SH-SY5Y (cell line): ENCODE measurements at regions not wholly inside any gene's neighbourhood (a gene's known extent, or its start where the extent isn't known, plus 50 kb on each side); places are given as distances from the start of the nearest gene placed in this dataset.

Experiments
- GATA2 ChIP-seq: IDR thresholded peaks from 2 replicates; pipeline ENCODE4 v1.6.1; 2011; ENCODE audit warnings: mild to moderate bottlenecking, low read depth, low read length
- GATA3 ChIP-seq: IDR thresholded peaks from 2 replicates; pipeline ENCODE4 v1.6.1; 2011; ENCODE audit warnings: low read depth, mild to moderate bottlenecking, low read length, moderate library complexity

DNA sequence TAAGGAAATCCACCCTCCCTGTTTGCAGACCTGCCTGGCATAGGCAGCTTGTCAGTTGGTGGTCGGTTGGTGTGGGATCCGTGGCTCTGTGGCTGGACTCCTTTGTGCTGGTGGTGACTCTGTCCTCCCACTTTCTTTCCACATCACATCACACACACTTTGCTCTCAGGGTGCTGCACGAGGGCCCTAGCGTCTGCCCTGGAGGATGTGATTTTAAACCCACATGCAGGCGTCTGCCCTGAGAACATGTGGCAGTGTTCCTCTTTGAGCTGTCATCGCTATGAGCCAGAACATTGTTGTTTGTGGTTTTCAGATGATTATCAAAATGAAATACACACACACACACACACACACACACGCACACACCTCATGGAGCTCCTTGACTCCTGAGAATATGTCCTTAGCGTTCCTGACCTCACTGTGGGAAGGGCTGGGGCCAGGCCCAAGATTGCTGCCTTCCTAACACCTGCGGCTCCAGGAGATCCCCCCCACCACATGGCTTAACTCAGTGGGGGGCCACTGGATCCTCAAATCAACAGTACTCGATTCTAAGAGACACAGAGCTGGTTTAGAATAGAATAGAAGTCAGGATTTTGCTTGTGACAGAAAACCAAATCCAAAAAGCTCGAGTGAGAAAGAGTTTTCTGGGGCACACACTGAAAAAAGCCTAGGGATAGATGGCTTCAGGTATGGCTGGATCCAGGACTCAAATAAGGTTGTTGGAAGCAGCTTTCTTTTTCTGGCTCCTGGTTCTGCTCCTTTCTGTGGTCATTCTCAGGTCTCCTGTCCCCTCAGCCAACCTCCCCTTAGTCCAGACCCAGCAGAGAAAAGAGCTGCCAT lies 54.8 kb downstream of the RTP5 start:
- TF ChIP-seq GATA3 (no peak), GATA2 (no peak)

DNA sequence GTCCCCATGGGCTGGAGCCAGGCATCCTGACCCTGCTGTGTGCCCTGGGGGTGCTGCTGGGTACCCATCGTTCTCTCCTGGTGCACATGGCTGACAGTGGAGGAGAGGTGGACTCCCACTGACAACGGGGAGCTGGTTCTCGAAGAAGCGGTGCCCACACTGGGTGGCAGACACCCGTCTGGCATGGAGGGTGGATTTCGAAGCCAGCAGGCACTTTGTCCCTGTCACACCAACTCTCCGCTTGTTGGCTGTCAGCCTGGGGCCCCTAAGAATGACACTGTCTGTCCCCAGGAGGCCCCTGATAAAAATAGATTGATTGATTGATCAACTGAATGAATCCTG lies 55.4 kb downstream of the RTP5 start:
- TF ChIP-seq GATA3 (no peak), GATA2 (no peak)

DNA sequence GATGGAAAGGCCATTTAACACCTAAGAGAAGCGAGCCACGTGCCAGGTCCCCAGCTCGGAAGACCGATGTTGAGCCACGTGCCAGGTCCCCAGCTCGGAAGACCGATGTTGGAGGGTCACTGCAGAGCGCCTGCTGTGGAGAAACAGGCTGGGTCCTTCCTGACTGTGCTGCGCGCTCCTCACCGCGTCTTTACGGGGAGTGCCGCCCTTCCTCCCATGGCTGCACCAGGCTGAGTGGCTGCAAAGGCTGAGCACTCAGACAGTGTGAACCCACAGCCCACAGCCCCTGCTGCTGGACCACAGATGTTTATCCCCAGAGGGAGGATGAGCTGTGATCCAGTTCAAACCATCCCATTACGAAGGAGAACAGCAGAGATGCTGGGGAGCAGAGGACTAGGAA lies 55.7 kb downstream of the RTP5 start:
- TF ChIP-seq GATA3, result no peak

DNA sequence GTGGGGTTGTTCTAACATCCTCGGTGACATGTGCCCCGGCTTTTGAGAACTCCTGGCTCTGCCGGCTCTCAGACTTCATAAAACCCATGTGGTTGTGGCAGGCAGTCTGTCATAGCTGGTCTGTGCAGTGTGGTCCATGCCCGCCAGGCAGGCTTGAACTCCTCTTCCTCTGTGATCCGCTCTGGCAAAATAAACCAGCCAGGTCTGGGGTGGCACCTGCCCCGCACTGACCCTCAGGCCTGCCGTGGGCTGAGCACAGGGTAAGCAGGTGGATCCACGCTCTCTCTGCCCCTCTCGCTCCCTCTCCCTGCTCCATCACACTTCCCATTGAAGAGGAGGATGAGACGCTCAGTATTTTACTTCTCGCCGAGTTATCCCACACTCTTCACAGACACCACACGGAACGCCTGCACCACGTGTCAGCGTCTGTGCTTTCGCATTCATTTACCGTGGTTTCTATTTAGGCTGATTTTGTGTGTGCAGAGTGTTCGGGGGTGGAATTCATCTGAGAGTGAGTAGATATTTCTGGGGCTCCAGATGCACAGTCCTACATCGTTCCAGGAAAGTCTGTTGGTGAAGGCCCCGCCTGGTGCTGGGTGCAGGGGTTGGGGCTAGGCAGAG lies 56.4 kb downstream of the RTP5 start:
- TF ChIP-seq GATA3 (no peak), GATA2 (no peak)

DNA sequence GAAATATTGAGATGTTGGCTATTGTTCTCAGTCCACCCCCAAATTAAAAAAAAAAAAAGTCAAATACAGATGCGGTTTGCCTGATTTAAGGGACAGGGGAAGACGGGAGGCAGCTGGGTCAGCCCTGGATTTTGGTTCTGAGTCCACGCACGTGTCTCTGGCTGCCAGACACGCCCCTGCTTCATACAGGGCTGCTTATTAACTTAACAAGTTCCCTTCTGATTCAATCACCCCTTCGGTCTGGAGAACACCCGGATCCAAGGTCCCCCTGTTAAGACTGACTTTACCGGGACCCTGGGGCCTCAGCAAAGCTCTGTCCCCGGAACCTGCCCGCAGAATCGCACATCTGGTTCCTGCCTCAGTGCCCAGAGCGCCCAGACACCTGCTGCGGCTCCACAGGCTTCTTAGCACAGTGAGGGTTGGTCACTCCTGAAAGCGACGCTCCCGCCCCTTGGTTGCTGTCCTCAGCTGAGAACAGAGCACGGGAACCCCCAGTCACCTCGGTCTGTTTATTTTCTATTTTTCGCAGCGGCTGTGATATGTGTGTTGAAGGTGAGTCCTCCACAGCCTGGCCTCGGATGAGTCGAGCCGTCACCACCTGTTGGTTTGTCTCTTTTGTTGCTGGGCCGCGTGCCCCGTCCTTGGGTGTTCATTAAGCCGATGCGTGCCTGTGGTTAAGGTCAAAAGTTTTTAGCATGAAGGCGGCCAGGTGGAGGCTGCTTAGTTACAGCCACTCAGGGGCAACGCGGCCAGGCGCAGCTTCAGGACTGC lies 57.2 kb downstream of the RTP5 start:
- no peak for TF ChIP-seq GATA3
- TF ChIP-seq GATA2, result no peak

DNA sequence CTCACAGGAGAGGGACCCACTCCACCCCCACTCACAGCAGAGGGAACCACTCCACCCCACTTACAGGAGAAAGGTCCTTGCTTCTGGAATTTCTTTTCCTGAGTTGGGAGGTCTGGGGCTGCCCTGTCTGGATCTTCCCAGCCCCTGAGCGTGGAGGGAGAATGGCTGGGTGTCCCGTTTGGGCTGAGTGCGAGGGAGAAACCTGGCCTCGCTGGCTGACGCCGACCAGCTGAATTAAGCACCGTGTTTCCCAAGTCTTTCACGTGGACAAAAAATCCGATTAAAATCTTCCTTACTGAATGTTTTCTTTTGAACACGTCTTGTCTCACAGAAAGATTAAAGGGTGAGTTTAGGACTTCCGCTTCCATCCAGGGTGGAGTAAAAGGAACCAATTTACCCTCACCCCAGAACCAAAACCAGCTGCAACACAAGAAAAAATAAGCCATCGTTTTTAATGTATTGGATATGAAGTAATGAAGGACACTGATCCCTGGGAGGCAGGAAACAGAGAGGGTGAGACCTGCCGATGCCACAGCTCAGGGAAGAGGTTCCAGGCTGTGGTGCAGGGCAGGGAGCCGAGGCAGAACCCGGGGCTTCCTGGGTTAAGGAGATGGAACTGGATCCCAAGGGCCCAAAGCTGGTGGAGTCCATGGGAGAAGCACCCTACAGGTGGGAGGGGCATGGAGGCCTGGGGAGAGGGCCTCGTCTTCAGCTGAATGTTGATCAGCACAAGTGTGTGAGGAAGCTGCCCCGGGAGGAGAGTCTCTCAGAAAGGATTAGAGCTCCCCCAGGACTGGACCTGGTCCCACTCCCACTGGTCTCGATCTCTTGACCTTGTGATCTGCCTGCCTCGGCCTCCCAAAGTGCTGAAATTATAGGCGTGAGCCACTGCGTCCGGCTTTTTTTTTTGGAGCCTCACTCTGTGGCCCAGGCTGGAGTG lies 60.3 kb downstream of the RTP5 start:
- TF ChIP-seq GATA3, result no peak

DNA sequence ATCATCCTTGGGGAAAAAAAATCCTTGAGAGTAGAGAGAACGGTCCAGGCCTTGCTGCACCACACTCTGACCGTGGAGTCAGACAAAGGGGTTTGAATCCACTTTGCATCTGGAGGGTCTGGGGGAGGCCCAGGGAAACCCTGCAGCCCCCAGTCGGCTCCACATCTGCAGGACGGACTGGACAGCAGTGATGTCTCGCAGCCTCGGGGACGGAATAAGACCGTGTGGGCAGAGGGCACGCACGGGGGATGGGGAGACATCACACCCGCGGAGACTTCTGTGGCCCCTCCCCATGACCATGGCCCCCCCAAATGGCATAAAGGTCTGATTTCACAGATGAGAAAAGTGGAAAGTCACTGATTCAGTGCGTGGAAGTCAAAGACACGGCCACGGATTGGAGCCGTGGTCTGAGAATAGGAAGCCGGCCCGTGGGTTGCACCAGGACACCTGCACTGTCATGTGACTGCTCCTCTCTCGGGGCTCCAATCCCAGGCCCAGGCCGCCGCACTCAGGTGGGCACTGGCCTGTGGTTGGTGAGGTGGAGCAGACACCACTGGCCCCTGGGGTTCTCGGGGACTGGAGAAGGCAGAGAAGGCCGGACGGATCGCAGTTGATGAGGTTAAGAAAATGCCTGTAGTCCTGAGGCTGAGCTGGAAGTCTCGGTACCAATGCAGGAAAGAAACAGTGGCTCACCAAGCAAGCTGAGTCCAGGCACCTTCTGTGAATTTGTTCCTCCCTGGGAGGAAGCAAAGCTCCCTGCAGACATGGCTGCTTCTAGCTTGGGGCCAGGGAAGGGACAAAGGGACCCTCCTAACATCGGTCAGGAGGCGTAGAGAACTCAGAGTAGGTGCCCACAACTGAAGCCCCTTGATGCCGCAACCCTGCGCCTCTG lies 61.8 kb downstream of the RTP5 start:
- TF ChIP-seq GATA2 (no peak), GATA3 (no peak)

DNA sequence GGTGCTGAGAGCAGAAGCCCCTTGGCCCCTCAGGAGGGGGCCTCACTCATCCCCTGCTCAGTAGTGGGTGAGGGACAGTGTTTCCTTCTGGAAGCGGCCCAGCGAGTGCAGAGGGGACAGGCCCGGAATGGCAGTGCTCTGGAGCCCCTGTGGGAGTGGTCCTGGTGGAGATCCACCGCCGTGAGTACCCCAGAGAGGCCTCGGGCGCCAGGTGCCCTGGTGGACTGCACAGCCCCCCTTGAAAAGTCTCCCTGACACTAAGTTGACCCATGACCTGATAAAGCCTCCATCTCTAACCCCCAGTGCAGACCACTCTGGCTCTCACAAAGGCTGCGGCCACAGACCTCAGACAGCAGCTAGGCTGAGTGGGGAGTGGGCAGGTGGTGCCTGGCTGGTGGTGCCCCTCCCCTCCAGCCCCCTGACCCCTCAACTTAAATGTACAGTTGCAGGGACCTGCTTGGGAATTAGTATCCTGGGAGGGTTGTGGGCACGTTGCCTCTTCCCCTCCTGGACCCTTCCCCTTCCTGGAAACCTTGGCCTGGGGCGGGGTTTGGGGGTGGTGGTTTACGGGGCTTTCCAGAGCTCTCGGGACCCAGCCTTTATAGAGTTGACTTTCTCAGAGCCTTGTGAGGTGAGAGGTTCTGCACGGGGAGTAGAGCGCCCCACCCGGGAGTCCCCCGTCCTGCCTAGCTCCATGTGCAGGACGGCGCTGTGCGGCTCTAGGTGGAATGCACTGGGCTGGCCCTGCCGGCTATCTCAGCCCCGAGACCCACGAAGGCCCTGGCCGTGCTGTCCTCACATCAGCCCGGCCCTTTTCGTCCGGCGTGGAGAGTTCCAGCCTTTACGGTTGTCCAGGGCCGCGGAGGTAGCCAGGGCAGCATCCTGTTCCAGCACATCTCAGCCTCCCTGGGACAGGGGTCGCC lies 62.7 kb downstream of the RTP5 start:
- TF ChIP-seq GATA2 (no peak), GATA3 (no peak)

DNA sequence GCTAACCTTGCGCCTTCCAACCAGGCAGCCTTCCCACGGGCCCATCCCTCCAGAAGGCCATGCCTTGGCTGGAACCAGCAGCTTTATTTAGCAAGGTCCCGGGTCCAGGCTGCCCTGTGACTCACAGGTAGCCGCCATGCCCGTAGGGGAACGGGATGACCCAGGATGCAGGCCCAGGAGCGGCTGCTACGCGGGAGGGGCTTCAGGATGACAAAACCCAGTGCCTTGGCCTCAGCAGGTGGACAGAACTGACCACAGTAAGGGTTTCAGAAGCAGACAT lies 63.3 kb downstream of the RTP5 start:
- TF ChIP-seq GATA2, result no peak

DNA sequence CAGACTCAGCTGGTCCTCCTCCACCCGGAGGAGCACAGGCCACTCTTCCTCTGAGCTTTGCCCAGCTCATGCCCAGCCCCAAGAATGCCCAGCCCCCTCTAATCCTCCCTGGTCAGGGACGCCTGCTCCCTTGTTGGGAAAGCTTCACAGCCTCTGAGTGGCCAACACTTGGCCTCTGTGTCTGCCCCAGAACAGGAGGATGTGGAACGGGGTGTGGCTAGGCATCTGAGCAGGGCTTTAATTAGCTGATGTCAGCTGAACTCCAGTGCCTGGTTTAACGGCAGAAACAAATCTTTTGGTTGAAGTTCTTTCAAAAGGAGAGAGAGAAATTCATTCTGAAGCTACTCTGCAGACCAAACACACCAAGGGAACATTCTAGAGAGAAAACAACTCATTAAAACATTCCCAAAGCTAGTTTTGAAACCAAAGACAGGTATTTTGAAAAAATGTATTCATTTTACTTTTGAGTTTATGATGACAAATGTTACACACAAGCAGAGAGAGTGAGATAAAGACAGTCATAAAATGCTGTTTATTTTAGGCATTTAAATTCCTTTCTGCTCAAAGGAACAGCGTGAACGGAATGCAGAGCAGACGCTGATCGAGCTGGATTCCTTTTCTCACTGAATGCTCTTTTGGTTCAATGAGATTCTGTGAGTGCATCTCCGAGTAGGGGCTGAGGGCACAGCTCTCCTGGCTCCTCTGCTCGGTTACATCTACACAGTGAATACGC lies 63.8 kb downstream of the RTP5 start:
- TF ChIP-seq GATA2 (no peak), GATA3 (no peak)

DNA sequence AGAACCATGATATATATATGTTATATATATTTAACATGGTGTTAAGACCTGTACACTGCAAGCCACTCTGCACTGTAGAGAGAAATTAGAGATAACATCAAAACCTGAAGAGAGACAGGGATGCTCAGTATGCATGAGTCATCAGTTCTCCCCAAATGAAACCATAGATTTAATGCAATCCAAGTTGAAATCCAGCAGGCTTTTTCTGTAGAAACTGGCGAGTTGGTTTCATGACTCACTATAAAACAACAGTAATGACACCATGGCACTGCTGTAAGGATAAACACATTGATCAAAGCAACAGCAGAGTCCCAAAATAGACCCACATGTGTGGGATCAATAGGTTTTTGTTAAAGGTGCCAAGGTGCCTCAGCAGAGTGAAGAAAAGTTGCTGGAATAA lies 65.8 kb downstream of the RTP5 start:
- TF ChIP-seq GATA2 (peak; percentile 11; the same call in 1 of the 2 replicates), GATA3 (no peak)

DNA sequence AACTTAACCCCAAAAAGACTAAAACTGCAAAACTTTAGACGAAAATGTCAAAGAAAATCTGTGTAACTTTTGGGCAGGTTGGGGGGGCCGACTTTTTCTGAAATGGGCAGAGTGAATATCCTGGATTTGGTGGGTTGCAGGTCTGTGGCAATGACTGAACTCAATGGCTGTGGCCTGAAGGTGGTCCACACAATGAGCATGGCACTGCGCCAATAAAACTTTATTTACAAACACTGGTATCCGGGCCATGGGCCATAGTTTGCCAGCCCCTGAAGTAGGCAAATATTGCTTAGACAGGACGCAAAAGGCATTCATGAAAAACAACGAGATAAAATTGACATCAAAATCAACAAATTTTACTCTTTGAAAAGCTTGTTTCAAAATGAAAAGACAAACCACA lies 66.2 kb downstream of the RTP5 start:
- no peak for TF ChIP-seq GATA3
